HG03378 (cell line): ENCODE measurements at regions not wholly inside any gene's neighbourhood (a gene's known extent, or its start where the extent isn't known, plus 50 kb on each side); places are given as distances from the start of the nearest gene placed in this dataset.

Experiments
- ATAC-seq: cut with Tn5 transposase; IDR thresholded peaks from one replicate; pipeline ENCODE4 v1.9.1; 2021; ENCODE audit warnings: mild to moderate bottlenecking, moderate library complexity; ENCODE audit not compliant: unreplicated experiment

DNA sequence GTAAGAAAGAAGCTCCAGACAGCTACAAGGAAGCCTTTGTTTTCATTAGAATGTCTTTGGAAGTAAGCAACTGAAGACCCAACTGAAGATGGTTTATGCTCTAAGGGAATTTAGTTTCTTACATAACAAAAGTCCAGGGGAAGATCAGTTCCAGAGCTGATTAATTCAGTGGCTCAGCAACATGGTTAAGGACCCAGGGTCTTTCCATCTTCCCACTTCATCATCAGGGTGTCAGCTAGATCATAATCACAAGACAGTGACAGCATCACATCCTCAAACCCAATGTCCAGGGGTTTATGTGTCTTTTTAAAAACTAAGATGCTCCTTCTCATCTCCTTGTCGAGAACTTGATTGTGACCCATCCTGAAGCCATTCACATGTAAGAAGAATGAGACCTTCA, 119.7 kb upstream of the PRDM1 start:
- no peak for ATAC-seq

- ATAC-seq, result no peak
Observed at GRCh38 chr6:105964979-105965760, 121.0 kb upstream of the PRDM1 start.

DNA sequence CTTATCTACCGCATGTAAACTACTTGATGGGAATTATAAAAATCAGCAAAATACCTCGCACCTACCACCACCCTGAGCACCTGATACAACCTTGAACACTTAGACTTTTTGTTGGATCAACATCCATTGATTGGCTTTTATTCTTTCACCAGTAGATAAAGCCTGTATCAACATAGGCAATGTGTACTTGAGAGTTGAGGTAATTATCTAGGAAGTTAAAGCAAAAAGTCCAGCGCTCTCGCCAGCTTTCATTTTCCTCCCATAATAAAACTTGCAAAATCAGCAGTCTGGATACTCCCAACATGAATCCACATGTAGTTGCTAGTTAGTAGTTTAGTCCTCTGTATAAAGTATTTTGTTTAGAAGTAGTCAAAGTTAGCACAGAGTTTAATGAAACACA, 132.0 kb upstream of the PRDM1 start:
- no peak for ATAC-seq

DNA sequence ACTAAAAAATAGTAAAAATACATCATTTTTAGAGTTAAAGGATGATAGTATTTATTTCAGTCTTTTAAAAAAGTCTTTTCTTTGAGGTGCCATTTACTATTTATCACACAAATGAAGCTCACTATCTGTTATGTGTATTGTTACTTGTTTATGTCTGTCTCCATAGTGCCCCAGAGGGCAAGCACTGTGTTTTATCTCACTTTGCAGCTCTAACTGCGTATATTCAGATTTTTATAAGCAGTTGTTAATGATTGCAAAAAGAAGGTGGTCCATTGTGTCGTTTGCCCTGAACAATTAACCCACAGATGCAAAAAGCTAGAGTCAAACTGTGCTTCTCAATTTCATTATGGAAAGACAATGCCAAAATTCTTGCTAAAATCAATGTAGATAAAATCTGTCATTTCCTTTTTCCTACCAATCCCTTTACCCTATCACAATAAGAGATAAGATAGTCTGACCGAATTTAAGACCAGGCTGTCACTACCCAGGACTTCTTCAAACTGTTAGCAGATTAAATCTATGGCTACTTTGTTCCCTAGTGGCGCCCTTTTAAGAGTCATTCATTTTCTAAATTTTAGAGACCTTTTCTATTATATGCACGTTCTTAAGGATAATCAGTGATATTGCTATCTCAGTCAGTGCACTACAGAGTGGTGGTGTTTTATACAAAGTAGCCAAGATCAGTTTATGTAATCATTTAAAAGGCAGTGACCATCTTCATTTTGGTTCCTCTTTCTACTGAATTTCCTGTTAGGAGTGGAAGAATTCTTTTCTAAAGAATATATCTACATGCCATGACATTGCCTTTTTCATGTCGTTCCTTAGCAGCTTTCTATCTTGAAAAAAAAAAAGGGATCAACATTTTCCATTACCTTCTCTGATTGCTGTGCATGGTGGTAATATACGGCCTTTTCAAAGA, 133.1 kb upstream of the PRDM1 start:
- ATAC-seq, result no peak

- ATAC-seq, result no peak
Observed at GRCh38 chr6:105952326-105952725, 133.8 kb upstream of the PRDM1 start.

DNA sequence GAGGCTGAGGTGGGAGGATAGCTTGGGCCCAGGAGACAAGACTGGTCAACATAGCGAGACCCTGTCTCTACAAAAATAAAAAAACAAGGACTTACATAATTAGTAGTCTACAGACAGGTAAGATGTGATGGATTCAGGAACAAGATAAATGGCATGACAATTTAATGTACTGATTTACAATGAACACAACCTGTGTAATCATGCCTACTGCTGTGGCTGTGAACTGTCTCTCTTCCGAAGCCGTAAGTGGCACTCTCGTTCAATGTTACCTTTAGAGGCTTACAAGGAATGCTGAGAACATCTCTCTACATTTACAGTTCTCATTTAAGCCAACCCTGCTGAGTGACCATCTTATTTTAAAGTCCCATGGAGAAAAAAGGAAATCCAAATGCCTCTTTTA, 134.8 kb upstream of the PRDM1 start:
- ATAC-seq, result no peak

- ATAC-seq, result no peak
Observed at GRCh38 chr6:105949869-105950268, 136.3 kb upstream of the PRDM1 start.

- ATAC-seq, result no peak
Observed at GRCh38 chr6:105943514-105943913, 142.6 kb upstream of the PRDM1 start.

DNA sequence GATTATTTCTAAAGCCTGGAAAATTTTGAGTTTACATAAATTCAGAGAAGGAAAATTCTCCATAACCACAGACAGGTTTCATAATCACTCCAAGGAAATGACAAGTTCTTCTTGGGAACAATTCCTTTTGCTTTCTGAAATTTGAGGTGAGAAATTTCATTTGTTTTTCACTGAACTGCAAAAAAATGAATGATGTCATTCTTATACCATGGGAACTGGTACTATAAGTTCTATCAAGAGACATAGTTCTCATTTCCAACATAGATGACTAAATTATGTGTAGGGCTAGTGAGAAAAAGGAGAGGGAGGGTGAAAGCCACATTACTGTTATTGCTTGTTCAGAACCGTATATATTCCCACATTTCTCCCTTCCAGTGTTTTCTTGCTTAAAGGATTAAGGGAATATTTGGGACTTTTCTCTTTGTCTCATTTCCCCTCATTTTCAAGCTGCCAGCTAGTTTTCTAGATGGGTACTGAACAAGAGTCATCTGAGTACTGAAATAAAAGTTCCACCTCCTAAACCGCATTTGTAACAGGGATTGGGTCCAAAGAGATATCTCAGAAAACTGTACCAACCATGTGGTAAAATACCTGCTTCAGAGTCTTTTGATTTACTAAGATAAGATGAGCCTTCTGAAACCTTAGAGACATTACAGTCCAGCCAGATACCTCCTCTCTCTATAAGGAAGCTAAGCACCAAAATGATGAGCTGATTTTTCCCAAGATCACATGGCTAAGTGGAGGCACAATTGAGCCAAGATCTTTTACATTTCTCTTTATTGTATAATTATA, 144.3 kb upstream of the PRDM1 start:
- no peak for ATAC-seq

DNA sequence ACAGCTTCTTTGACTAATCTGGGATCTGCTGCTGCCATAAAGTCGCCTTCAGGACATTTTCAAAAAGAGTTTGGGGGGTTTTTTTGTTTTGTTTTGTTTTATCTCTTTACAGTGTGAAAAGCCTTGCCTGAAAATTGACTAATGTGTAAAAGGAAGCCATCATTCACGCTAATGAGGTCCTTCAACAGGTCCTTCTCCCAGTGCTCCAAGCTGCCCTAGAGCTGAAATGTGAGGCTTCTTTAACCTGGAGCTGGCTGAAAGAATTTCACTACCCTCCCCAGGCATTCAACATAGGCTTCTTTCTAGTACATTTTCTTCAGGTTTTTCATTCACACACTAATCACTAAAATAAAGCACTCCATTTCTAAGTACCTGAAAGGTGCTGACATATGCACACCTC, 145.1 kb upstream of the PRDM1 start:
- no peak for ATAC-seq

DNA sequence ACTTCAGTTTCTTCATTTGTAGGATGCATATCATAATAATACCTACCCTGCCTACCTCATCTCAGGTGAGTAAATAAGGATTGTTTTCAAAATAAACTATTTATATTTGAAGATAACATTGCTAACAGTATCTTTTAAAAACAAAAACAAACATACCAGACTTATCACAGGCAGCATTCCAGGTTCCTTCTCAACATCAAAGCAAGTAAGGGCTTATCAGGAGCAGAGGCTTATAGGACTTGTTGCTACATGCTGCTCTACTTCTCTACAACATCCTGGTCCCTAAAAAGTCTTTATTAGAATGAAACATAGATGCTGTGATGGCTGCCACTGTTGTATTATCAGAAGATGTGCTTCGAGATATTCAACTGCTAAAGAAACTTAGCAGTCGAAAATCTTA, 149.2 kb upstream of the PRDM1 start:
- no peak for ATAC-seq

DNA sequence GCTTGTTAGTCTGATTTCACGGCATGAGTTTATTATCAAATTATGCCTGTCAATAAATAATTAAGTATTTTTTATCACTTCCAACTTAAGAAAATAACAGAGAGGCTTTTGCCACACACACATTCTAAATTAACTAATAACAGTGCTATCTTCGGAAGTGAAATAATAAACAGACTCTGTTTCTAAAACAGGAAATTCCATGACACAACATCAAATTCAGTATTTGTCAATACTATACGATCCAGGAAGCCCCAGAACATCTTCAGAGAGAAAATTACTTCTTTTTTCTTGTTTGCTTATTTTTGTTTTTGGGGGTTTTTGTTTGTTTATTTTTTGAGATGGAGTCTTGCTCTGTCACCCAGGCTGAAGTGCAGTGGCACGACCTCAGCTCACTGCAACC, 150.7 kb upstream of the PRDM1 start:
- no peak for ATAC-seq

DNA sequence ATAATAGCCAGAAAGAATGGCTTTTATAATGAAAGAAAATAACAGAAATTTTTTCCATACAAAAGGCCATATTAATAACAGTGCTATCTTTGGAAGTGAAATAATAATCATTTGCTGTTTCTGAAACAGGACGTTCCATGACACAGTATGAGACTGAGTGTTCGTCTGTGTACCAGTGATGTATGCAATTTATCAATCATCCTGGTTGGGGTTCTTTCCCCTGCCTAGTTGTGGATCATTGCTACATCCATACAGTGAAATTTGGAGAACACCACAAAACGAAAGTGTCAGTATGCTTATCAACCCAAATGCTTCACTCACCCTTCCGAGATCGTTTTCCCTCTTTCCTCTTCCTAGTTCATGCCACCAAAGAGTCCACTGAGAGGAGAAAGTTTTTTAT, 151.4 kb upstream of the PRDM1 start:
- ATAC-seq, result no peak

GRCh38 chr6:105932440-105932839, 153.7 kb upstream of the PRDM1 start:
- no peak for ATAC-seq

- ATAC-seq, result no peak
Observed at GRCh38 chr6:105929626-105930025, 156.5 kb upstream of the PRDM1 start.

DNA sequence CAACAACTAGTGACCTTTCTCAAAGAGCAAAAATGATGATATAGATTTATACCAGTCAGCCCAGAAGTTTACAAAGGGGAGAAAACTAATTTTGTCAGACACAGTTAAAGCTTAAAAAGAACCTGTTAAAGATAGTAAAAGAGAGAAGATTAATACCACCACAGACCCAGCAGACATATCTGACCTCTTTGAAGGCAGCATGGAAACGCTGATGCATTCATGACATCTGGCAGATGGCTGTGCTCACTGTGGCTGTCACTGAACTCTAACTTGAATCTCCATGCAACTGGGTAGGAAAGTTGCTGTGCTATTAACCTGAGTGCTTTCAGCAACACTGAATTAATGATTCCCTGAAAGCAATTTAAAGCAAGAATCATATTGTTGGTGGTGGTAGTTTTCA, 159.8 kb upstream of the PRDM1 start:
- ATAC-seq, result no peak

DNA sequence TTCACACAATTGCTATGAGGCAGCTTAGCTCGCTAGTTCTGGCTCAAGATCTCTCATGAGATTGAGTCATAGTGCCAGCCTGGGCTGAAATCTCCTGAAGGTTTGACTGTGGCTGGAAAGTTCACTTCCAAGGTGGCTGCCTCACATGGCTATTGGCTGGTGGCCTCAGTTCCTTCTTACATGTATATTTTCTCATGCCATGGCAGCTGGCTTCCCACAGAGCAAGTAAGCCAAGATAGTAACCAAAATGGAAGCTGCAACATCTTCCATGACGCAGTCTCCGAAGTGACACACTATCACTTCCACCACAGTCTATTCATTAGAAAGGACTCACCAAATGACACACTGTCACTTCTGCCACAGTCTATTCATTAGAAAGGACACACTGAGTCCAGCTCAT, 160.4 kb upstream of the PRDM1 start:
- ATAC-seq, result no peak

DNA sequence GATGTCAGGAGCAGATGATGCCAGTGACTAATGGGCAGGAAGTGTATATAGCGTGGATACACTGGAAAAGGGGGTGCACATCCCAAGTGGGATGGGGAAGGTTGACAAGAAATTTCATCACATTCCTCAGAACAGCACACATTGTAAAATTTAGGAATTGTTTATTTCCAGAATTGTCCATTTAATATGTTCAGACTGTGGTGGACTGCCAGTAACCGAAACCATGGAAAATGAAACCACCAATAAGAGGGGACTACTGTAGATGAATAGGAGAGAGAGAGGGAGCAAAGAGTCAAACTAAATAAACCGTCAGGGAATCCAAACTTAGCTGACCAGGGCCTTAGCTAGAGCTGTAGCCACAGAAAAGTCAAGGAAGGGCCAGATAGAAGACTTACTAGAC, 164.4 kb upstream of the PRDM1 start:
- ATAC-seq, result no peak

DNA sequence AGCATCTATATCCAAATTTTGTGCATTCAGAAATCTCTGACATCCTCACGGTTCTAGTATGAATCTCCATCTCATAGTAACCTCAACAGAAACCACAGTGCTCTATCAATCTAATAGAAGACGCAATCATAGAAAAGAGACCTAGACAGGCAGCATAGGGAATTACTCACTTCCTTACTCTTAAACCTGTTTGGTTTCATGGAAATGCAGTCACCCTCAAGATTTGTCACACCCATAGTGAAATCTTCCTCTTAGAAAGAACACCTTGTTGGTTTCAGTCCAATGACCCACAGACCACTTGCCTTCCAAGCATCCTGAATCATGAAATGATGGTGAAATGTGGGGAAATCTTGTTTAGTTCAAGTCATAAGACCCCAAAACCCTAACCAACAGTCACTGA, 166.1 kb upstream of the PRDM1 start:
- no peak for ATAC-seq

DNA sequence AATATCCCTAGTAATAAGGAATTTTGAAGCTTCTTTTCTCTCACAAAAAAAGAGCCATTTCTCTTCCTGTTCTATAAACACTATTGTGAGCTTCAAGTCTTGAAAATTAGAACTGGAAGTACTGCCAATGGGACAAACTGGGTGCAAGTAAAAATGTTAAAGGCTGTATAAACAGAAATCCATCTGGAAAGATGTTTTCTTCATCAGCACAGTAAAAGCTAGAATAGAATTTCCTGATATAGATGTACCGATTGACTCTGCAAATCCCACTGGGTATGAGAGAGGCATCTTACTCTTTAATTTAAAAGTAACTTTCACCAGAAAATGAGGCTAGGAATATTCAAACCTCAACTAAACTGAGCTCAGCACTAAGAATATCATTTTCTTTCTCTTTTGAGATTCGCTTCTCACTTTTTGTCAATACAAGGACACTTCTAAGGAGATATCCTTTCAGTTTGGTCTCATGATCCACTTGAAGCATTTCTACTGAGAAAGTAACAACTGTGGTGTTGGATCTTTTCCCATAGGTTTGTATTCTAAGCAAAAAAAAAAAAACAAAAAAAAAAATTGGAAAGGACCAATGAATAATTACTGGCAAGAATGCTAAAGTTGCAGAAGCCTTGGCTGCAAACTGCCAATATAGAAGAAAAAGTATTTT, 169.0 kb upstream of the PRDM1 start:
- ATAC-seq, result no peak

- no peak for ATAC-seq
Observed at GRCh38 chr6:105911106-105911629, 175.0 kb upstream of the PRDM1 start.
